ENCODE measurements at regions not wholly inside any gene's neighbourhood (a gene's known extent, or its start where the extent isn't known, plus 50 kb on each side); places are given as distances from the start of the nearest gene placed in this dataset.

- Histone ChIP-seq H3K9ac (replicated peaks; ENCODE audit: extremely low read depth, insufficient read depth, low read length) (no peak overlapping the region), H3K4me1 (ENCODE audit: control insufficient read depth, extremely low read depth, insufficient read depth, low read length) (no peaks in the 10 kb centered on the region), H3K9me3 (replicated peaks; ENCODE audit: control insufficient read depth, insufficient read depth, low read length) (peaks cover 8% of the 10 kb centered on the region), H2AFZ (ENCODE audit: low read depth, low read length) (no peak overlapping the region), H3K27ac (ENCODE audit: insufficient read depth, low read depth, low read length) (no peak overlapping the region), H3K9me1 (replicated peaks; ENCODE audit: control insufficient read depth, extremely low read depth, insufficient read depth, low read length) (no peaks in the 10 kb centered on the region), H4K20me1 (replicated peaks; ENCODE audit: control insufficient read depth, extremely low read depth, insufficient read depth, low read length) (no peaks in the 10 kb centered on the region), H3K27me3 (ENCODE audit: control insufficient read depth in 2 of 2, insufficient read depth in 2 of 2, low read length in 2 of 2) (no peaks in the 10 kb centered on the region), H3K4me2 (ENCODE audit: insufficient read depth, low read length) (no peak overlapping the region), H3K79me2 (ENCODE audit: control insufficient read depth, insufficient read depth, low read length) (no peaks in the 10 kb centered on the region), H3K36me3 (ENCODE audit: control insufficient read depth in 2 of 2, extremely low read depth in 1 of 2, insufficient read depth in 2 of 2, low read length in 2 of 2) (no peaks in the 10 kb centered on the region), H3K4me3 (replicated peaks in 1 of 3; ENCODE audit: insufficient read depth in 1 of 3, low read depth in 1 of 3, low read length in 3 of 3) (no peak overlapping the region)
- CTCF ChIA-PET, result no interaction called here
- intact Hi-C loops (cut with micrococcal nuclease) (no loop called here), dilution Hi-C loops (cut with MboI; ENCODE audit: extremely low pct_ligation_motif_present, low sequenced_read_pairs) (no loop called here)
- no TSS peak for BruUV-seq (replicated peaks)
- DNase-seq (ENCODE audit: low read depth, low spot score) (no peak), FAIRE-seq (no peak)
- POLR2A ChIA-PET, result no interaction called here
- TF ChIP-seq MAX (IDR thresholded peaks at IDR 0.05; ENCODE audit: insufficient read depth, insufficient read length) (no peak), JUN (IDR thresholded peaks at IDR 0.05; ENCODE audit: borderline replicate concordance, insufficient read depth, insufficient read length, low read depth) (no peak)
Observed at GRCh38 chr16:6209355-6209930, 1111.8 kb upstream of the EEF2KMT start.

- H3K79me2 ChIP-seq (ENCODE audit: control insufficient read depth, insufficient read depth, low read length), result no peaks in the 10 kb centered on the region
- no peaks in the 10 kb centered on the region for H3K4me1 ChIP-seq (ENCODE audit: control insufficient read depth, extremely low read depth, insufficient read depth, low read length)
- H3K9me1 ChIP-seq (replicated peaks; ENCODE audit: control insufficient read depth, extremely low read depth, insufficient read depth, low read length), result no peaks in the 10 kb centered on the region
- ChIA-PET CTCF (no interaction called here), POLR2A (no interaction called here)
- no peak overlapping the region for H3K4me3 ChIP-seq (replicated peaks in 1 of 3; ENCODE audit: insufficient read depth in 1 of 3, low read depth in 1 of 3, low read length in 3 of 3)
- FAIRE-seq (no peak), DNase-seq (ENCODE audit: low read depth, low spot score) (no peak)
- no peaks in the 10 kb centered on the region for H4K20me1 ChIP-seq (replicated peaks; ENCODE audit: control insufficient read depth, extremely low read depth, insufficient read depth, low read length)
- no peak for TF ChIP-seq EZH2 (IDR thresholded peaks at IDR 0.05; ENCODE audit: borderline replicate concordance, low read depth, low read length, severe bottlenecking)
- no peak for TF ChIP-seq FOS (IDR thresholded peaks at IDR 0.05; ENCODE audit: borderline replicate concordance, insufficient read depth, low read length)
- TF ChIP-seq POLR2AphosphoS5 (IDR thresholded peaks at IDR 0.05; ENCODE audit: insufficient read depth, low read depth, low read length), result no peak
- TF ChIP-seq POLR2A (IDR thresholded peaks at IDR 0.05; ENCODE audit: low read depth, low read length), result no peak
- TF ChIP-seq GATA2 (IDR thresholded peaks at IDR 0.05; ENCODE audit: insufficient read depth, insufficient read length, low read depth, low read length), result no peak
- TF ChIP-seq CTCF (IDR thresholded peaks at IDR 0.05; ENCODE audit: extremely low read depth in 1 of 2, insufficient read depth in 1 of 2, low read depth in 1 of 2, low read length in 2 of 2), result no peak
- no peak for TF ChIP-seq MYC (IDR thresholded peaks at IDR 0.05; ENCODE audit: low read depth, low read length)
- no peak for TF ChIP-seq JUN (IDR thresholded peaks at IDR 0.05; ENCODE audit: borderline replicate concordance, insufficient read depth, insufficient read length, low read depth)
- TF ChIP-seq MAX (IDR thresholded peaks at IDR 0.05; ENCODE audit: insufficient read depth, insufficient read length), result no peak
- H3K4me2 ChIP-seq (ENCODE audit: insufficient read depth, low read length), result no peak overlapping the region
- dilution Hi-C loops (cut with MboI; ENCODE audit: extremely low pct_ligation_motif_present, low sequenced_read_pairs) (no loop called here), intact Hi-C loops (cut with micrococcal nuclease) (no loop called here)
- no peak overlapping the region for H3K27ac ChIP-seq (ENCODE audit: insufficient read depth, low read depth, low read length)
- no peaks in the 10 kb centered on the region for H3K36me3 ChIP-seq (ENCODE audit: control insufficient read depth in 2 of 2, extremely low read depth in 1 of 2, insufficient read depth in 2 of 2, low read length in 2 of 2)
- no peaks in the 10 kb centered on the region for H3K27me3 ChIP-seq (ENCODE audit: control insufficient read depth in 2 of 2, insufficient read depth in 2 of 2, low read length in 2 of 2)
- BruUV-seq (replicated peaks), result no TSS peak
- no peak overlapping the region for H2AFZ ChIP-seq (ENCODE audit: low read depth, low read length)
- H3K9me3 ChIP-seq (replicated peaks; ENCODE audit: control insufficient read depth, insufficient read depth, low read length), result peaks cover 5% of the 10 kb centered on the region
- H3K9ac ChIP-seq (replicated peaks; ENCODE audit: extremely low read depth, insufficient read depth, low read length), result no peak overlapping the region
Observed at GRCh38 chr16:6207580-6207979, 1110.0 kb upstream of the EEF2KMT start.
